ENCODE measurements at regions not wholly inside any gene's neighbourhood (a gene's known extent, or its start where the extent isn't known, plus 50 kb on each side); places are given as distances from the start of the nearest gene placed in this dataset.

DNA sequence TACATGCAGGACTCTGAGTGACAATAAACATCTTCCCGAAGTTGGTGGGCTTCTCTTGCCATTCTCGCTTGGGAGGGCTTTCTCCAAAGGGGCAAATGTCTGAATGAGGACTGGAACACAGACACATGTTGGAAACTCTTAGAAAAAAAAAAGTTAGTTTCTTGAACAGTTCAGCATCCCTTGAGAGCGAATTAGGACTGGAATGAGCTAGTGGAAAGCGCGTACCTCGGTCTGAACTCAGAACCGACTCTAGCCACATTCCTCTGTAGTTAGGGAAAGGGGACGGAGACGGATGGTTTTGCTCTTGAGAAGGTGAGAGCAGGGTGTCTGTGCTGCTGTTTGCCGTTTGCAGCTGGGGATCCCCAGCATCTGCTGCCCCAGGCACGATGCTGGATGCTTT, 517.3 kb downstream of the TBC1D22A start:
- TF ChIP-seq, protein P1, sequence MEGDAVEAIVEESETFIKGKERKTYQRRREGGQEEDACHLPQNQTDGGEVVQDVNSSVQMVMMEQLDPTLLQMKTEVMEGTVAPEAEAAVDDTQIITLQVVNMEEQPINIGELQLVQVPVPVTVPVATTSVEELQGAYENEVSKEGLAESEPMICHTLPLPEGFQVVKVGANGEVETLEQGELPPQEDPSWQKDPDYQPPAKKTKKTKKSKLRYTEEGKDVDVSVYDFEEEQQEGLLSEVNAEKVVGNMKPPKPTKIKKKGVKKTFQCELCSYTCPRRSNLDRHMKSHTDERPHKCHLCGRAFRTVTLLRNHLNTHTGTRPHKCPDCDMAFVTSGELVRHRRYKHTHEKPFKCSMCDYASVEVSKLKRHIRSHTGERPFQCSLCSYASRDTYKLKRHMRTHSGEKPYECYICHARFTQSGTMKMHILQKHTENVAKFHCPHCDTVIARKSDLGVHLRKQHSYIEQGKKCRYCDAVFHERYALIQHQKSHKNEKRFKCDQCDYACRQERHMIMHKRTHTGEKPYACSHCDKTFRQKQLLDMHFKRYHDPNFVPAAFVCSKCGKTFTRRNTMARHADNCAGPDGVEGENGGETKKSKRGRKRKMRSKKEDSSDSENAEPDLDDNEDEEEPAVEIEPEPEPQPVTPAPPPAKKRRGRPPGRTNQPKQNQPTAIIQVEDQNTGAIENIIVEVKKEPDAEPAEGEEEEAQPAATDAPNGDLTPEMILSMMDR (IDR thresholded peaks at IDR 0.05), result no peak
- Mint-ChIP-seq H3K4me1 (no peaks in the 10 kb centered on the region), H3K27ac (no peak overlapping the region), H3K9me3 (no peaks in the 10 kb centered on the region), H3K4me3 (no peak overlapping the region), H3K27me3 (ENCODE audit: low read depth in 2 of 2) (peaks cover 0 to 4% of the 10 kb centered on the region in 2 donors), H3K36me3 (no peaks in the 10 kb centered on the region)
- no peak for DNase-seq
- ATAC-seq, result no peak
- WGBS (ENCODE audit: insufficient coverage), result 81% methylated on average over 11 of the region's 11 CpGs
- Histone ChIP-seq H3K9me3 (ENCODE audit: control insufficient read depth, insufficient read depth, low read length) (no peaks in the 10 kb centered on the region), H3K4me3 (ENCODE audit: low read length) (no peak overlapping the region), H3K27ac (ENCODE audit: low read length) (no peak overlapping the region), H3K36me3 (ENCODE audit: control insufficient read depth, insufficient read depth, low read length) (no peaks in the 10 kb centered on the region), H3K4me1 (ENCODE audit: control insufficient read depth, insufficient read depth, low read length) (no peaks in the 10 kb centered on the region), H3K27me3 (ENCODE audit: control insufficient read depth, insufficient read depth, low read length) (no peaks in the 10 kb centered on the region)
- intact Hi-C loops (cut with micrococcal nuclease), result no loop called here

DNA sequence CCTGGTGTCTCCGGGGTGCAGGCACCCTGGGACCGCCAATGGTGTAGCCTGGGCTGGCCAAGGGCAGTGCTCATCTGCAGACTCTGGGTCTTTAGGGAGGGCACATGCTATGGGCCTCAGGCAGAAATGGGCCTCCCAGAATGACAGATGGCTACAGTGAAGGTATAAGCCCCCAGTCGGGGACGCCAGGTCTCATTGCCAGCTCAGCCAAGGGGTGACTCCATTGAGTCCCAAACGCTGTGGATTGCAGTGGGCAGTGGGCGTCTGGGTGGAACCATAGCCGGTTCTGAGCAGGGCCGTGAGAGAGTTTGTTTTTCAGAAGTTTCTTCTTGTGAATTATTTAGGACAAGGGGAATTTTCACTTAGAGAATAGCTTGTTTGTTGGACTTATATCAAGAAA, 516.9 kb downstream of the TBC1D22A start:
- no peak overlapping the region for H3K4me3 ChIP-seq (ENCODE audit: low read length)
- H3K27me3 Mint-ChIP-seq (ENCODE audit: low read depth in 2 of 2), result peaks cover 0 to 4% of the 10 kb centered on the region in 2 donors
- no peaks in the 10 kb centered on the region for H3K9me3 Mint-ChIP-seq
- intact Hi-C loops (cut with micrococcal nuclease), result no loop called here
- no peaks in the 10 kb centered on the region for H3K36me3 ChIP-seq (ENCODE audit: control insufficient read depth, insufficient read depth, low read length)
- H3K27ac Mint-ChIP-seq, result no peak overlapping the region
- H3K27ac ChIP-seq (ENCODE audit: low read length), result no peak overlapping the region
- H3K4me3 Mint-ChIP-seq, result no peak overlapping the region
- H3K27me3 ChIP-seq (ENCODE audit: control insufficient read depth, insufficient read depth, low read length), result no peaks in the 10 kb centered on the region
- ATAC-seq (no peak), DNase-seq (no peak)
- H3K36me3 Mint-ChIP-seq, result no peaks in the 10 kb centered on the region
- no peaks in the 10 kb centered on the region for H3K4me1 ChIP-seq (ENCODE audit: control insufficient read depth, insufficient read depth, low read length)
- TF ChIP-seq, protein P1 (IDR thresholded peaks at IDR 0.05), result no peak
- no peaks in the 10 kb centered on the region for H3K4me1 Mint-ChIP-seq
- WGBS (ENCODE audit: insufficient coverage), result 89% methylated on average over 8 of the region's 8 CpGs
- H3K9me3 ChIP-seq (ENCODE audit: control insufficient read depth, insufficient read depth, low read length), result no peaks in the 10 kb centered on the region

DNA sequence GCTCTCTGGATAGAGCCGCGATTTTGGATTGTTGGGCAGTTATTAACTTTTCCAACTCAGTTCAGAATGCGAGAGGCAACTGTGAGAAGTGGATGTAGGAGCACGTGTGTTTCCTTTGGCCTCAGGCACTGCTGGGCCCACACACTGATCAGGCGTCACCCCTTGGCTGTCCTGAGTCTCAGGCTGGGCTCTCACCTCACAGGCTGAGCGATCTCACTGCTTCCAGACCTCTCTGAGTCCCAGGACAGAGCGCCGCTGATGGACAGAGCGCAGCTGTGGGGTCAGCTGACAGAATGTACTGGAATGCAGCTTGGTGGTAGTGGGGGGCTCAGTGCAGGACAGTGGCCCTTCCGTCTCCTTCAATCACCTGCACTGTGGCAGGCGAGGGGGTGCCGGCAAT, 516.2 kb downstream of the TBC1D22A start:
- Histone ChIP-seq H3K27me3 (ENCODE audit: control insufficient read depth, insufficient read depth, low read length) (no peaks in the 10 kb centered on the region), H3K4me3 (ENCODE audit: low read length) (no peak overlapping the region), H3K4me1 (ENCODE audit: control insufficient read depth, insufficient read depth, low read length) (no peaks in the 10 kb centered on the region), H3K9me3 (ENCODE audit: control insufficient read depth, insufficient read depth, low read length) (no peaks in the 10 kb centered on the region), H3K36me3 (ENCODE audit: control insufficient read depth, insufficient read depth, low read length) (no peaks in the 10 kb centered on the region), H3K27ac (ENCODE audit: low read length) (no peak overlapping the region)
- 81% methylated on average over 12 of the region's 12 CpGs for WGBS (ENCODE audit: insufficient coverage)
- H3K27me3 Mint-ChIP-seq (ENCODE audit: low read depth in 2 of 2), result peaks cover 0 to 4% of the 10 kb centered on the region in 2 donors
- no peaks in the 10 kb centered on the region for H3K36me3 Mint-ChIP-seq
- no peaks in the 10 kb centered on the region for H3K4me1 Mint-ChIP-seq
- no peak overlapping the region for H3K27ac Mint-ChIP-seq
- H3K9me3 Mint-ChIP-seq, result no peaks in the 10 kb centered on the region
- intact Hi-C loops (cut with micrococcal nuclease), result no loop called here
- no peak overlapping the region for H3K4me3 Mint-ChIP-seq
- ATAC-seq (no peak), DNase-seq (no peak)
- TF ChIP-seq, protein P1 (IDR thresholded peaks at IDR 0.05), result no peak

DNA sequence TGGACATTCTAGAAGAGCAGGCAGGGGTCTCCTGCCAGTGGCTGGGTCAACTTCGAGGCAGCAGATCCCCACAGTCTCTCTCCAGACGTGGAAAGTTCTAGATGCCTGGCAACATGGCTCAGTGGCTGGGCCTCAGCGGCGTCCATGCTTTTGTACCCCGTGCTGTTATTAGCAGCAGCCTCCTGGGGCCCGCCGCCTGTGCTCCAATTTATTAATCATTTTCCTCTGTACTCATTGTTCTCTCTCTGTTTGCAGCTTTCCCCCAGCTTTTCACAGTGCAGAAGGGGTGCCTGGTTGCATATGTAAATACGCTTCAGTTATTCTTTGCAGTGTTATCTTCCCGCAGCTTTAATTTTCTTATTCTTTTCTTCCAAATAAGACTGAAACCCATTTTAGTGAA, 515.1 kb downstream of the TBC1D22A start:
- H3K36me3 ChIP-seq (ENCODE audit: control insufficient read depth, insufficient read depth, low read length), result no peaks in the 10 kb centered on the region
- Mint-ChIP-seq H3K36me3 (no peaks in the 10 kb centered on the region), H3K4me1 (no peaks in the 10 kb centered on the region), H3K27me3 (ENCODE audit: low read depth in 2 of 2) (peaks cover 0 to 4% of the 10 kb centered on the region in 2 donors), H3K4me3 (no peak overlapping the region), H3K9me3 (no peaks in the 10 kb centered on the region), H3K27ac (no peak overlapping the region)
- no peaks in the 10 kb centered on the region for H3K4me1 ChIP-seq (ENCODE audit: control insufficient read depth, insufficient read depth, low read length)
- DNase-seq, result no peak
- TF ChIP-seq, protein P1 (IDR thresholded peaks at IDR 0.05), result no peak
- intact Hi-C loops (cut with micrococcal nuclease), result no loop called here
- H3K27ac ChIP-seq (ENCODE audit: low read length), result no peak overlapping the region
- H3K4me3 ChIP-seq (ENCODE audit: low read length), result no peak overlapping the region
- ATAC-seq, result no peak
- no peaks in the 10 kb centered on the region for H3K27me3 ChIP-seq (ENCODE audit: control insufficient read depth, insufficient read depth, low read length)
- WGBS (ENCODE audit: insufficient coverage), result 88% methylated on average over 8 of the region's 9 CpGs
- no peaks in the 10 kb centered on the region for H3K9me3 ChIP-seq (ENCODE audit: control insufficient read depth, insufficient read depth, low read length)
